OCI-LY7 (cell line): ENCODE measurements at regions not wholly inside any gene's neighbourhood (a gene's known extent, or its start where the extent isn't known, plus 50 kb on each side); places are given as distances from the start of the nearest gene placed in this dataset.

Source experiments
- CTCF ChIP-seq: fragments of 200-600 bp; sonication (generic); conservative IDR thresholded peaks from 2 replicates; pipeline ENCODE4 v1.5.1; 2014; ENCODE audit warnings: mild to moderate bottlenecking, antibody characterized with exemption, low read length, moderate library complexity, mixed read lengths
- EZH2phosphoT487 ChIP-seq: fragments of 200-600 bp; sonication (generic); IDR thresholded peaks from 2 replicates; pipeline ENCODE4 v1.6.1; 2018; ENCODE audit warnings: low read depth, borderline replicate concordance, mild to moderate bottlenecking, mixed run types, antibody characterized with exemption, low read length, moderate library complexity, mixed read lengths

- no peak for TF ChIP-seq CTCF
- no peak for TF ChIP-seq EZH2phosphoT487
Measured at GRCh38 chrX:78522601-78523000, 136.5 kb downstream of the RTL3 start.
